HEK293 (cell line): ENCODE measurements at regions not wholly inside any gene's neighbourhood (a gene's known extent, or its start where the extent isn't known, plus 50 kb on each side); places are given as distances from the start of the nearest gene placed in this dataset.

ENCODE experiments used
- CTCF ChIA-PET: fragments of 350-600 bp; formaldehyde crosslinking; extraction: SDS; loops from one replicate; lab custom pipeline; 2021; ENCODE audit warnings: antibody characterized with exemption; lab: Yijun Ruan, JAX
- POLR2A ChIA-PET: fragments of 300-600 bp; formaldehyde crosslinking; extraction: SDS; loops from one replicate; lab custom pipeline; 2020; ENCODE audit warnings: antibody characterized with exemption, inconsistent platforms; lab: Yijun Ruan, JAX
- H3K27ac ChIP-seq: fragments of 200-500 bp; sonication (Bioruptor generic); 2 replicates; pipeline ENCODE4 v1.5.1; 2014; ENCODE audit warnings: low read depth, low read length, control low read depth, inconsistent platforms; ENCODE audit errors: extremely low read depth
- H3K36me3 ChIP-seq, 2 experiments: fragments of 200-500 bp in 1 of 2; sonication (Bioruptor generic) in 1 of 2; 1 replicate in 1 of 2; 2 replicates in 1 of 2; pipeline ENCODE4 v1.5.1; 2014 to 2017; ENCODE audit warnings: inconsistent platforms in 2 of 2, low read length in 2 of 2; ENCODE audit not compliant: control insufficient read depth in 2 of 2, insufficient read depth in 1 of 2
- H3K4me1 ChIP-seq: fragments of 200-500 bp; sonication (Bioruptor generic); 2 replicates; pipeline ENCODE4 v1.5.1; 2014; ENCODE audit warnings: mild to moderate bottlenecking, low read length, inconsistent platforms; ENCODE audit not compliant: control insufficient read depth, insufficient read depth
- H3K4me3 ChIP-seq: 2 replicates; pipeline ENCODE4 v1.5.1; 2011; ENCODE audit warnings: low read depth, mild to moderate bottlenecking, control low read depth, low read length, moderate library complexity
- H3K9me3 ChIP-seq: fragments of 200-500 bp; sonication (Bioruptor generic); 2 replicates; pipeline ENCODE4 v1.5.1; 2014; ENCODE audit warnings: low read depth, low read length, inconsistent platforms; ENCODE audit not compliant: control insufficient read depth, insufficient read depth
- ATF2 ChIP-seq: fragments of 450-650 bp; formaldehyde crosslinking; IDR thresholded peaks from 2 replicates; pipeline ENCODE4 v1.5.1; 2016; ENCODE audit warnings: missing biosample characterization, missing genetic modification characterization, low read depth
- GLI2 ChIP-seq: fragments of 450-650 bp; formaldehyde crosslinking; IDR thresholded peaks from 2 replicates; pipeline ENCODE4; 2017; ENCODE audit warnings: missing biosample characterization, missing genetic modification characterization, low read depth, borderline replicate concordance
- KLF16 ChIP-seq: fragments of 450-650 bp; formaldehyde crosslinking; IDR thresholded peaks from 2 replicates; pipeline ENCODE4 v1.5.1; 2017; ENCODE audit warnings: missing biosample characterization, missing genetic modification characterization
- TCF7L2 ChIP-seq: IDR thresholded peaks from 2 replicates; pipeline ENCODE4 v1.6.1; 2011; ENCODE audit warnings: low read depth, mild to moderate bottlenecking, inconsistent platforms, low read length, moderate library complexity, borderline replicate concordance
- TSHZ1 ChIP-seq: fragments of 450-650 bp; formaldehyde crosslinking; IDR thresholded peaks from 2 replicates; pipeline ENCODE4 v1.5.1; 2016; ENCODE audit warnings: missing biosample characterization, missing genetic modification characterization, borderline replicate concordance
- ZIC2 ChIP-seq: fragments of 450-650 bp; formaldehyde crosslinking; IDR thresholded peaks from 2 replicates; pipeline ENCODE4 v1.5.1; 2016; ENCODE audit warnings: missing biosample characterization, missing genetic modification characterization
- ZNF132 ChIP-seq: fragments of 450-650 bp; formaldehyde crosslinking; IDR thresholded peaks from 2 replicates; pipeline ENCODE4 v1.5.1; 2017; ENCODE audit warnings: missing biosample characterization, missing genetic modification characterization, borderline replicate concordance
- ZNF211 ChIP-seq: fragments of 450-650 bp; formaldehyde crosslinking; IDR thresholded peaks from 2 replicates; pipeline ENCODE4 v1.5.1; 2016; ENCODE audit warnings: low read depth, missing biosample characterization, missing genetic modification characterization
- ZNF354C ChIP-seq: fragments of 450-650 bp; formaldehyde crosslinking; IDR thresholded peaks from 2 replicates; pipeline ENCODE4 v1.5.1; 2016; ENCODE audit warnings: missing biosample characterization, missing genetic modification characterization, low read depth, borderline replicate concordance
- ZNF549 ChIP-seq: fragments of 450-650 bp; IDR thresholded peaks from 2 replicates; pipeline ENCODE4 v1.5.1; 2018; ENCODE audit warnings: missing biosample characterization, missing genetic modification characterization, mild to moderate bottlenecking, inconsistent platforms, moderate library complexity
- ZNF555 ChIP-seq: fragments of 450-650 bp; formaldehyde crosslinking; conservative IDR thresholded peaks from 2 replicates; pipeline ENCODE4 v1.5.1; 2017; ENCODE audit warnings: missing biosample characterization, mild to moderate bottlenecking, missing genetic modification characterization, inconsistent platforms
- ZNF658 ChIP-seq: fragments of 450-650 bp; formaldehyde crosslinking; IDR thresholded peaks from 2 replicates; pipeline ENCODE4; 2016; ENCODE audit warnings: missing biosample characterization, missing genetic modification characterization
- ZNF76 ChIP-seq: fragments of 450-650 bp; formaldehyde crosslinking; IDR thresholded peaks from 2 replicates; pipeline ENCODE4; 2016; ENCODE audit warnings: low read depth, missing biosample characterization, missing genetic modification characterization, borderline replicate concordance
- ZNF768 ChIP-seq: fragments of 450-650 bp; formaldehyde crosslinking; IDR thresholded peaks from 2 replicates; pipeline ENCODE4 v1.5.1; 2018; ENCODE audit warnings: missing biosample characterization, mild to moderate bottlenecking, missing genetic modification characterization
- ZNF837 ChIP-seq: fragments of 450-650 bp; formaldehyde crosslinking; IDR thresholded peaks from 2 replicates; pipeline ENCODE4 v1.5.1; 2016; ENCODE audit warnings: missing biosample characterization, missing genetic modification characterization
- ZNF843 ChIP-seq: fragments of 450-650 bp; formaldehyde crosslinking; IDR thresholded peaks from 2 replicates; pipeline ENCODE4 v1.5.1; 2016; ENCODE audit warnings: missing biosample characterization, missing genetic modification characterization
- ZSCAN16 ChIP-seq: fragments of 450-650 bp; formaldehyde crosslinking; IDR thresholded peaks from 2 replicates; pipeline ENCODE4 v1.5.1; 2016; ENCODE audit warnings: missing biosample characterization, missing genetic modification characterization
- ZSCAN30 ChIP-seq: fragments of 450-650 bp; IDR thresholded peaks from 2 replicates; pipeline ENCODE4 v1.5.1; 2018; ENCODE audit warnings: missing biosample characterization, mild to moderate bottlenecking, missing genetic modification characterization, moderate library complexity
- TF ChIP-seq, protein P1 (sequence below): fragments of 450-650 bp; formaldehyde crosslinking; IDR thresholded peaks from 2 replicates; pipeline ENCODE4 v1.5.1; 2017; ENCODE audit warnings: missing biosample characterization, missing genetic modification characterization
- TF ChIP-seq, protein P2 (sequence below): IDR thresholded peaks from 2 replicates; pipeline ENCODE4 v1.6.1; 2011; ENCODE audit warnings: mild to moderate bottlenecking, low read depth, low read length, borderline replicate concordance

DNA sequence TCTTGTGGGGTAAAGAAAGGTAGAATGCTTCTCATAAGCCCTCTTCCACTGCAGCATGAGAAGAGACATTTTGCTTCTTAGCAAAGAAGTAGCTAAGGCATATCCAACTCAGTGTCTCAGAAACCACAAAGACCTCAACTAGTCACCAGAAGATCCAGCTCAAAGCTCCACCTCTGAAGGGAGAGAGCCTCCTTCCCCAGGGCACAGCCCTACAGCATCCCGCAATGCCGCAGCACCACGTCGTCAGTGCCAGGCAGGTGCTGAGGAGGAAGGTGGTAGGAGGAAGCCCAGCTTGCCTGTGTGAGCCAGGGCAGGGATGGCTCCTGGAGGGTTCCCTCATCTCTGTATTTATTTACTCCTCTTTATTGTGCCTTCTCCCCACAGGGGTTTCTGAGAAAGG is 385.6 kb upstream of the NPVF start (continued):
- no peak for TF ChIP-seq ZNF211 (tag by site-specific recombination)
- no peak for TF ChIP-seq ZSCAN16 (tag by site-specific recombination)
- TF ChIP-seq ZSCAN30 (tag by site-specific recombination): no peak
- TF ChIP-seq ZNF768 (tag by site-specific recombination): no peak
- no peak for TF ChIP-seq TCF7L2
- no peak for TF ChIP-seq ZIC2

GRCh38 chr7:25614415-25614814 is 386.1 kb upstream of the NPVF start:
- ChIA-PET CTCF (no interaction called here), POLR2A (interaction anchor here (0.6 kb wide), 1 partner anchor 1448 kb away, joined by 3 read pairs; no protein-coding TSS in a partner anchor)
- no peak overlapping the region for H3K4me3 ChIP-seq
- H3K36me3 ChIP-seq: no peaks in the 10 kb centered on the region
- H3K9me3 ChIP-seq: no peaks in the 10 kb centered on the region
- H3K27ac ChIP-seq: no peak overlapping the region
- TF ChIP-seq KLF16 (tag by site-specific recombination) (no peak), ZNF549 (tag by site-specific recombination) (peak; percentile 35; the same call in 1 of the 2 replicates)
- no peaks in the 10 kb centered on the region for H3K4me1 ChIP-seq

GRCh38 chr7:25615003-25615402 is 386.7 kb upstream of the NPVF start:
- no peak overlapping the region for H3K4me3 ChIP-seq
- H3K9me3 ChIP-seq: no peaks in the 10 kb centered on the region
- H3K27ac ChIP-seq: no peak overlapping the region
- ChIA-PET POLR2A (no interaction called here), CTCF (no interaction called here)
- H3K4me1 ChIP-seq: no peaks in the 10 kb centered on the region
- TF ChIP-seq ATF2 (tag by site-specific recombination) (no peak), ZNF132 (tag by site-specific recombination) (no peak)
- TF ChIP-seq, protein P1, sequence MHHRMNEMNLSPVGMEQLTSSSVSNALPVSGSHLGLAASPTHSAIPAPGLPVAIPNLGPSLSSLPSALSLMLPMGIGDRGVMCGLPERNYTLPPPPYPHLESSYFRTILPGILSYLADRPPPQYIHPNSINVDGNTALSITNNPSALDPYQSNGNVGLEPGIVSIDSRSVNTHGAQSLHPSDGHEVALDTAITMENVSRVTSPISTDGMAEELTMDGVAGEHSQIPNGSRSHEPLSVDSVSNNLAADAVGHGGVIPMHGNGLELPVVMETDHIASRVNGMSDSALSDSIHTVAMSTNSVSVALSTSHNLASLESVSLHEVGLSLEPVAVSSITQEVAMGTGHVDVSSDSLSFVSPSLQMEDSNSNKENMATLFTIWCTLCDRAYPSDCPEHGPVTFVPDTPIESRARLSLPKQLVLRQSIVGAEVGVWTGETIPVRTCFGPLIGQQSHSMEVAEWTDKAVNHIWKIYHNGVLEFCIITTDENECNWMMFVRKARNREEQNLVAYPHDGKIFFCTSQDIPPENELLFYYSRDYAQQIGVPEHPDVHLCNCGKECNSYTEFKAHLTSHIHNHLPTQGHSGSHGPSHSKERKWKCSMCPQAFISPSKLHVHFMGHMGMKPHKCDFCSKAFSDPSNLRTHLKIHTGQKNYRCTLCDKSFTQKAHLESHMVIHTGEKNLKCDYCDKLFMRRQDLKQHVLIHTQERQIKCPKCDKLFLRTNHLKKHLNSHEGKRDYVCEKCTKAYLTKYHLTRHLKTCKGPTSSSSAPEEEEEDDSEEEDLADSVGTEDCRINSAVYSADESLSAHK: no peak
- no peaks in the 10 kb centered on the region for H3K36me3 ChIP-seq

DNA sequence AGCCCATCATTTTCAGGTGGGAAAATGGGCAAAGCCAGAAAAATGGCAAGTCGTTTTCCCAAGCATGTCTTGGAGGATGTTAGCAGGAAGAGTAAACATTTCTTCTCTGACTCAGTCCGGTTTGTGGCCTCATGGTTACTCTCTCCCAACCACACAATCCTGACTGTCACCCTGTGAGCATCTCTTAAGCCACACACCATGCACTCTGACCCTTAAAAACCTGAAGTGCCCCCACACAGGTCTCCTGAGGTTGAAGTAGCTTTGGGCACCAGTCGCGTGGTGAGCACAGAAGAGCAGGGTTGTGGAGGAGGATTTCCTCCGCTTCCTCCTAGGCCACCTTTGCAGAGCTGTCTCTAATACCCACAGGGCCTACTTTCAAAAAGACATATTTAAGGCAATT is 387.3 kb upstream of the NPVF start:
- POLR2A ChIA-PET: no interaction called here

More for the DNA sequence above, 387.3 kb upstream of the NPVF start:
- CTCF ChIA-PET: no interaction called here
- Histone ChIP-seq H3K9me3 (no peaks in the 10 kb centered on the region), H3K4me1 (no peaks in the 10 kb centered on the region), H3K4me3 (no peak overlapping the region), H3K36me3 (no peaks in the 10 kb centered on the region), H3K27ac (no peak overlapping the region)
- TF ChIP-seq ZNF658: no peak
- no peak for TF ChIP-seq ZNF843 (tag by site-specific recombination)
- no peak for TF ChIP-seq ZNF76 (tag by site-specific recombination)
- TF ChIP-seq TSHZ1 (tag by site-specific recombination): no peak
- no peak for TF ChIP-seq ZNF354C
- no peak for TF ChIP-seq ZNF555 (tag by site-specific recombination)
- TF ChIP-seq GLI2: no peak
- TF ChIP-seq, protein P2, sequence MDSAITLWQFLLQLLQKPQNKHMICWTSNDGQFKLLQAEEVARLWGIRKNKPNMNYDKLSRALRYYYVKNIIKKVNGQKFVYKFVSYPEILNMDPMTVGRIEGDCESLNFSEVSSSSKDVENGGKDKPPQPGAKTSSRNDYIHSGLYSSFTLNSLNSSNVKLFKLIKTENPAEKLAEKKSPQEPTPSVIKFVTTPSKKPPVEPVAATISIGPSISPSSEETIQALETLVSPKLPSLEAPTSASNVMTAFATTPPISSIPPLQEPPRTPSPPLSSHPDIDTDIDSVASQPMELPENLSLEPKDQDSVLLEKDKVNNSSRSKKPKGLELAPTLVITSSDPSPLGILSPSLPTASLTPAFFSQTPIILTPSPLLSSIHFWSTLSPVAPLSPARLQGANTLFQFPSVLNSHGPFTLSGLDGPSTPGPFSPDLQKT: no peak
- no peak for TF ChIP-seq ZNF837 (tag by site-specific recombination)
